NT2/D1 (cell line): ENCODE measurements at regions not wholly inside any gene's neighbourhood (a gene's known extent, or its start where the extent isn't known, plus 50 kb on each side); places are given as distances from the start of the nearest gene placed in this dataset.

Experiments used
- YY1 ChIP-seq: IDR thresholded peaks from 2 replicates; pipeline ENCODE4 v1.6.1; 2011; ENCODE audit not compliant: insufficient read length, insufficient read depth
- ZNF274 ChIP-seq: IDR thresholded peaks from 2 replicates; pipeline ENCODE4 v1.6.1; 2011; ENCODE audit warnings: mild to moderate bottlenecking, low read depth, low read length

DNA sequence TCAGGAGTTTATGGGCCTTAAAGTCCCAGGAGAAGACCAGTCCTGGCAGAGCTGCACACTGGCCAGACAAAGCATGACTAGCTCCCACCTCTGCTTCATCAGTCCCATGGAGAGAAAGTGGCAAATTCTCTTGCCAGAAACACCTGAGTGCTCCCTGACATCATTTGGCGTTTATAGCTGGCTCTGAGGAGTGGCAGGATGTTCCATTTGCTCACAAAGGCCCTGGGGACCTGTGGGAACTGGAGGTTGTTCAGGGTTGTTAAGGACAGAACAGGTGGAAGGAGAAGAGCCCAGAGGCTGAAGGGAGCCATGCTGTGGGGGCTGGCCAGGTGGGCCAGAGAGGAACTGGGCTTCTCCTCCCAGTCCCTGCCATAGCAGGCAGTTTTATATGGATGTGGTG lies 56.1 kb downstream of the RPL37A start:
- TF ChIP-seq ZNF274 (no peak), YY1 (no peak)
